Stimulated activated CD8-positive, alpha-beta memory T cell treated with anti-CD3 and anti-CD28 coated beads, Interleukin-15, amount 100 ng/mL, for 4 hours (primary cell): ENCODE measurements at regions not wholly inside any gene's neighbourhood (a gene's known extent, or its start where the extent isn't known, plus 50 kb on each side); places are given as distances from the start of the nearest gene placed in this dataset.
A peak's percentile ranks its signal among the peaks of the same experiment; 100 is the strongest.

Source experiments
- DNase-seq, 2 donors: peaks; one replicate each; pipeline ENCODE4 v3.0.0-alpha.2; 2020; ENCODE audit warnings: low read depth in 2 of 2

- DNase-seq = no peak
These were observed 55.4 kb upstream of the SCEL start for GRCh38 chr13:77480066-77480465.

GRCh38 chr13:77479326-77479725, 56.2 kb upstream of the SCEL start:
- DNase-seq = no peak

- DNase-seq = no peak
These were observed 58.1 kb upstream of the SCEL start for GRCh38 chr13:77477299-77477848.

GRCh38 chr13:77476456-77476855, 59.0 kb upstream of the SCEL start:
- DNase-seq = no peak

GRCh38 chr13:77475345-77476084, 60.0 kb upstream of the SCEL start:
- DNase-seq = no peak

GRCh38 chr13:77470986-77471385, 64.5 kb upstream of the SCEL start:
- no peak for DNase-seq

- DNase-seq = no peak
These were observed 68.6 kb upstream of the SCEL start for GRCh38 chr13:77466753-77467422.

GRCh38 chr13:77465603-77466195, 69.8 kb upstream of the SCEL start:
- no peak for DNase-seq

GRCh38 chr13:77460195-77460594, 75.3 kb upstream of the SCEL start:
- no peak for DNase-seq

GRCh38 chr13:77459592-77459991, 75.9 kb upstream of the SCEL start:
- no peak for DNase-seq

GRCh38 chr13:77458736-77459135, 76.8 kb upstream of the SCEL start:
- DNase-seq = no peak

GRCh38 chr13:77457966-77458365, 77.5 kb upstream of the SCEL start:
- DNase-seq = no peak

- no peak for DNase-seq
These were observed 79.2 kb upstream of the SCEL start for GRCh38 chr13:77456271-77456670.

- no peak for DNase-seq
These were observed 86.2 kb upstream of the SCEL start for GRCh38 chr13:77449265-77449664.

GRCh38 chr13:77448689-77449088, 86.8 kb upstream of the SCEL start:
- no peak for DNase-seq

- DNase-seq = no peak
These were observed 92.0 kb upstream of the SCEL start for GRCh38 chr13:77443511-77443910.

GRCh38 chr13:77437267-77437666, 98.2 kb upstream of the SCEL start:
- no peak for DNase-seq

GRCh38 chr13:77434289-77434688, 101.2 kb upstream of the SCEL start:
- DNase-seq = no peak

- DNase-seq = no peak
These were observed 104.1 kb upstream of the SCEL start for GRCh38 chr13:77431449-77431848.

- DNase-seq = no peak
These were observed 103.6 kb upstream of the MYCBP2 start for GRCh38 chr13:77430377-77430951.

- peak in 1 of 2 donors; percentile 5 for DNase-seq
These were observed 102.6 kb upstream of the MYCBP2 start for GRCh38 chr13:77429320-77430142.

GRCh38 chr13:77425705-77426104, 98.8 kb upstream of the MYCBP2 start:
- DNase-seq = no peak
